22Rv1 (cell line): ENCODE measurements at regions not wholly inside any gene's neighbourhood (a gene's known extent, or its start where the extent isn't known, plus 50 kb on each side); places are given as distances from the start of the nearest gene placed in this dataset.

Experiments used
- CTCF ChIP-seq: fragments of 450-650 bp; IDR thresholded peaks from 2 replicates; pipeline ENCODE4 v1.5.1; 2017; ENCODE audit warnings: mild to moderate bottlenecking
- ZFX ChIP-seq: fragments of 450-650 bp; IDR thresholded peaks from 2 replicates; pipeline ENCODE4 v1.6.1; 2017; ENCODE audit warnings: antibody characterized with exemption, borderline replicate concordance

GRCh38 chr18:25817546-25818237 lies 272.7 kb downstream of the SS18 start:
- no peak for TF ChIP-seq CTCF
- no peak for TF ChIP-seq ZFX
